Testis (tissue), 2 donors: ENCODE measurements at regions not wholly inside any gene's neighbourhood (a gene's known extent, or its start where the extent isn't known, plus 50 kb on each side); places are given as distances from the start of the nearest gene placed in this dataset.

Experiments
- CTCF ChIP-seq, 3 experiments: fragments of 450-650 bp in 2 of 3; fragments of 200-600 bp in 1 of 3; sonication (generic) in 1 of 3; IDR thresholded peaks; one replicate each; pipeline ENCODE4 v1.5.1; 2016 to 2019; ENCODE audit warnings: antibody characterized with exemption in 3 of 3, mild to moderate bottlenecking in 2 of 3, moderate library complexity in 1 of 3
- POLR2A ChIP-seq: fragments of 450-650 bp; IDR thresholded peaks from one replicate; pipeline ENCODE4 v1.6.1; 2017; ENCODE audit warnings: antibody characterized with exemption, mild to moderate bottlenecking, moderate library complexity

- no peak for TF ChIP-seq CTCF (IDR thresholded peaks at IDR 0.05)
- TF ChIP-seq POLR2A, result no peak
Observed at GRCh38 chr9:84583866-84584265, 85.7 kb upstream of the NTRK2 start.
